Spleen (tissue), 7 donors: ENCODE measurements at regions not wholly inside any gene's neighbourhood (a gene's known extent, or its start where the extent isn't known, plus 50 kb on each side); places are given as distances from the start of the nearest gene placed in this dataset.

Experiments used
- CTCF ChIP-seq, 11 experiments: fragments of 200-600 bp in 7 of 11; fragments of 450-650 bp in 4 of 11; sonication (generic) in 4 of 11; IDR thresholded peaks in 8 of 11; conservative IDR thresholded peaks in 3 of 11; 1 replicate in 7 of 11; 2 replicates in 4 of 11; pipeline versions ENCODE4 v1.4.0 to v1.8.0; 2016 to 2021; ENCODE audit warnings: antibody characterized with exemption in 11 of 11, inconsistent platforms in 4 of 11, mild to moderate bottlenecking in 1 of 11
- POLR2A ChIP-seq, 3 donors: fragments of 450-650 bp; IDR thresholded peaks; one replicate each; pipeline ENCODE4 v1.5.1; 2017; ENCODE audit warnings: antibody characterized with exemption in 3 of 3, mild to moderate bottlenecking in 1 of 3
- POLR2AphosphoS5 ChIP-seq, 3 donors: sonication (generic); formaldehyde crosslinking; IDR thresholded peaks; one replicate each; pipeline ENCODE4 v1.5.1; 2017; ENCODE audit warnings: antibody characterized with exemption in 3 of 3
- donor health status: DM: no; HTN: no; CAD: no; lungs with moderate emphysema.
- donor health status: DM: no; HTN: no; CAD: no.
- donor health status: DM: no; HTN: no; CAD: no.

- TF ChIP-seq CTCF (IDR thresholded peaks at IDR 0.05 in 8 of 11, conservative IDR thresholded peaks at IDR 0.05 in 3 of 11): no peak
- no peak for TF ChIP-seq POLR2A (IDR thresholded peaks at IDR 0.05)
- TF ChIP-seq POLR2AphosphoS5 (IDR thresholded peaks at IDR 0.05): no peak
These were observed 1145.3 kb upstream of the CHAC2 start for GRCh38 chr2:52622266-52622665.
